Kidney (tissue), 13 donors: ENCODE measurements at regions not wholly inside any gene's neighbourhood (a gene's known extent, or its start where the extent isn't known, plus 50 kb on each side); places are given as distances from the start of the nearest gene placed in this dataset.

ENCODE experiments used
- DNase-seq, 5 donors: peaks; one replicate each; pipeline ENCODE4 v3.0.0-alpha.2; 2013 to 2020
- FAIRE-seq: peaks from 2 replicates; lab custom pipeline; 2012; peaks lifted over from hg19 to GRCh38; lab: Jason Lieb, UNC
- H3K27ac ChIP-seq, 2 donors: one replicate each; pipeline ENCODE4 v1.7.0; 2013; ENCODE audit warnings: low read depth in 2 of 2, low read length in 2 of 2, inconsistent platforms in 1 of 2
- H3K27me3 ChIP-seq: one replicate; pipeline ENCODE4 v1.7.1; 2013; ENCODE audit warnings: low read length, inconsistent platforms; ENCODE audit not compliant: control insufficient read depth, insufficient read depth
- H3K36me3 ChIP-seq, 3 donors: one replicate each; pipeline versions ENCODE4 v1.7.0 to v1.7.1; 2013; ENCODE audit warnings: low read length in 3 of 3, control low read depth in 1 of 3, inconsistent platforms in 1 of 3; ENCODE audit not compliant: insufficient read depth in 3 of 3, control insufficient read depth in 2 of 3
- H3K4me1 ChIP-seq, 3 donors: one replicate each; pipeline versions ENCODE4 v1.7.0 to v1.7.1; 2013; ENCODE audit warnings: low read length in 3 of 3, inconsistent platforms in 1 of 3, low read depth in 1 of 3; ENCODE audit not compliant: control insufficient read depth in 2 of 3, insufficient read depth in 2 of 3
- H3K4me3 ChIP-seq, 3 donors: one replicate each; pipeline versions ENCODE4 v1.7.0 to v1.8.1; 2013; ENCODE audit warnings: low read length in 3 of 3, control low read depth in 1 of 3, inconsistent platforms in 1 of 3
- H3K9ac ChIP-seq, 3 donors: one replicate each; pipeline versions ENCODE4 v1.7.0 to v1.7.1; 2013; ENCODE audit warnings: low read length in 3 of 3, control low read depth in 1 of 3, inconsistent platforms in 1 of 3
- H3K9me3 ChIP-seq, 3 donors: one replicate each; pipeline versions ENCODE4 v1.7.0 to v1.7.1; 2013; ENCODE audit warnings: low read length in 3 of 3, control low read depth in 1 of 3, inconsistent platforms in 1 of 3; ENCODE audit not compliant: control insufficient read depth in 2 of 3, insufficient read depth in 1 of 3
- CTCF ChIP-seq: IDR thresholded peaks from 3 replicates; pipeline ENCODE4 v1.5.1; 2012; ENCODE audit warnings: mild to moderate bottlenecking, moderate library complexity, borderline replicate concordance; ENCODE audit not compliant: insufficient read depth; ENCODE audit errors: extremely low read depth
- intact Hi-C: fragments of 100-400 bp; cut with DNase I; formaldehyde crosslinking; loops from one replicate; pipeline ENCODE4 v1.11.1; 2022
- donor health status: control.
- donor health status: control.
- donor health status: control.
- donor health status: control.
- donor health status: control.
- donor health status: DM: yes; HTN: yes; CAD: no.
- donor health status: Normal renal cell carcinoma (clear cell type).

- H3K9ac ChIP-seq, result no peak overlapping the region
- no peaks in the 10 kb centered on the region for H3K27me3 ChIP-seq
- H3K27ac ChIP-seq, result no peak overlapping the region
- no peaks in the 10 kb centered on the region for H3K36me3 ChIP-seq
- DNase-seq (no peak), FAIRE-seq (no peak)
- H3K4me3 ChIP-seq, result no peak overlapping the region
- peaks cover 0 to 5% (median 0%) of the 10 kb centered on the region in 3 donors for H3K9me3 ChIP-seq
- no peak for TF ChIP-seq CTCF
- intact Hi-C loops, result no loop called here
- H3K4me1 ChIP-seq, result peaks cover 0 to 15% (median 0%) of the 10 kb centered on the region in 3 donors
These were observed 64.3 kb downstream of the MRPL14 start for GRCh38 chr6:44062771-44063560.

GRCh38 chr6:44062105-44062770 is 65.0 kb downstream of the MRPL14 start:
- Histone ChIP-seq H3K4me1 (peaks cover 0 to 18% (median 0%) of the 10 kb centered on the region in 3 donors), H3K9me3 (peaks cover 0 to 5% (median 0%) of the 10 kb centered on the region in 3 donors), H3K27me3 (no peaks in the 10 kb centered on the region), H3K27ac (no peak overlapping the region), H3K9ac (no peak overlapping the region), H3K36me3 (no peaks in the 10 kb centered on the region), H3K4me3 (no peak overlapping the region)
- FAIRE-seq (no peak), DNase-seq (no peak)
- intact Hi-C loops, result no loop called here
- TF ChIP-seq CTCF, result no peak

- intact Hi-C loops, result no loop called here
- DNase-seq (no peak), FAIRE-seq (no peak)
- Histone ChIP-seq H3K27ac (no peak overlapping the region), H3K9ac (no peak overlapping the region), H3K4me1 (peaks cover 0 to 18% (median 0%) of the 10 kb centered on the region in 3 donors), H3K27me3 (no peaks in the 10 kb centered on the region), H3K9me3 (peaks cover 0 to 5% (median 0%) of the 10 kb centered on the region in 3 donors), H3K4me3 (no peak overlapping the region), H3K36me3 (no peaks in the 10 kb centered on the region)
- no peak for TF ChIP-seq CTCF
These were observed 65.7 kb downstream of the MRPL14 start for GRCh38 chr6:44061375-44062104.
